GM12878 (cell line): ENCODE measurements at regions not wholly inside any gene's neighbourhood (a gene's known extent, or its start where the extent isn't known, plus 50 kb on each side); places are given as distances from the start of the nearest gene placed in this dataset.

Source experiments
- ATAC-seq: fragments of 200-7000 bp; cut with Tn5 transposase; 3 replicates; pipeline ENCODE4 v1.9.1; 2020; ENCODE audit warnings: mild to moderate bottlenecking, moderate library complexity
- BruUV-seq: library from RNA; stranded (reverse); fragments of 400-500 nt; replicated peaks from 2 replicates; lab custom pipeline; 2021; lab: Mats Ljungman, UMichigan
- CTCF ChIA-PET: fragments of 300-600 bp; sonication (Branson Sonifier 250); formaldehyde crosslinking; extraction: SDS; loops from one replicate; lab custom pipeline; 2021; ENCODE audit warnings: inconsistent platforms; lab: Yijun Ruan, JAX
- POLR2A ChIA-PET: fragments of 350-600 bp; formaldehyde crosslinking; extraction: SDS; loops from one replicate; lab custom pipeline; 2021; ENCODE audit warnings: inconsistent platforms; lab: Charles Lee
- RAD21 ChIA-PET: fragments of 300-600 bp; sonication (Branson Sonifier 250); formaldehyde crosslinking; loops from one replicate; lab custom pipeline; 2023; ENCODE audit warnings: antibody characterized with exemption; ENCODE audit not compliant: unreplicated experiment; lab: Charles Lee
- SMC1A ChIA-PET: fragments of 300-600 bp; sonication (Branson Sonifier 250); formaldehyde crosslinking; loops from one replicate; lab custom pipeline; 2023; ENCODE audit not compliant: unreplicated experiment, uncharacterized antibody; lab: Charles Lee
- DNase-seq: peaks from one replicate; pipeline ENCODE4 v3.0.0-alpha.2; 2011; ENCODE audit warnings: low read depth, low spot score
- FAIRE-seq: peaks from 3 replicates; lab custom pipeline; 2011; peaks lifted over from hg19 to GRCh38; lab: Jason Lieb, UNC
- H2AFZ ChIP-seq: 2 replicates; pipeline ENCODE4 v1.6.0; 2011; ENCODE audit warnings: low read depth, low read length, control low read depth; ENCODE audit not compliant: control insufficient read depth
- H3K27ac ChIP-seq: 2 replicates; pipeline ENCODE4 v1.5.1; 2011; ENCODE audit warnings: control low read depth; ENCODE audit not compliant: control insufficient read depth, insufficient read depth
- H3K27me3 ChIP-seq, 2 experiments: replicated peaks in 1 of 2; 2 replicates each; pipeline versions ENCODE4 v1.6.0 to v1.6.1; 2011; ENCODE audit warnings: low read length in 1 of 2; ENCODE audit not compliant: control insufficient read depth in 2 of 2, insufficient read depth in 2 of 2
- H3K36me3 ChIP-seq, 2 experiments: 2 replicates each; pipeline ENCODE4 v1.5.1; 2011; ENCODE audit warnings: low read length in 1 of 2; ENCODE audit not compliant: control insufficient read depth in 2 of 2, insufficient read depth in 2 of 2
- H3K4me1 ChIP-seq: 2 replicates; pipeline ENCODE4 v1.6.1; 2011; ENCODE audit warnings: mild to moderate bottlenecking, low read length, moderate library complexity, mixed read lengths; ENCODE audit not compliant: control insufficient read depth, insufficient read depth
- H3K4me2 ChIP-seq: 2 replicates; pipeline ENCODE4 v1.6.0; 2011; ENCODE audit warnings: control low read depth; ENCODE audit not compliant: control insufficient read depth, insufficient read depth
- H3K4me3 ChIP-seq: fragments of 200-600 bp; sonication (generic); 2 replicates; pipeline ENCODE4 v1.5.1; 2016
- H3K79me2 ChIP-seq: 2 replicates; pipeline ENCODE4 v1.6.0; 2011; ENCODE audit warnings: low read length; ENCODE audit not compliant: control insufficient read depth, insufficient read depth
- H3K9ac ChIP-seq: 2 replicates; pipeline ENCODE4 v1.8.0; 2011; ENCODE audit warnings: low read length, control low read depth, mixed read lengths; ENCODE audit not compliant: control insufficient read depth, insufficient read depth
- H3K9me3 ChIP-seq: replicated peaks from 3 replicates; pipeline ENCODE4 v1.5.1; 2011; ENCODE audit warnings: mild to moderate bottlenecking, low read length; ENCODE audit not compliant: control insufficient read depth, insufficient read depth
- H4K20me1 ChIP-seq: 2 replicates; pipeline ENCODE4 v1.6.0; 2011; ENCODE audit not compliant: control insufficient read depth, insufficient read depth
- CHD2 ChIP-seq: IDR thresholded peaks from 2 replicates; pipeline ENCODE4 v1.6.1; 2011; ENCODE audit warnings: low read depth, low read length, improper control_type of control experiment, borderline replicate concordance
- CUX1 ChIP-seq: IDR thresholded peaks from 2 replicates; pipeline ENCODE4 v1.6.1; 2012; ENCODE audit warnings: improper control_type of control experiment, low read depth, low read length; ENCODE audit not compliant: insufficient replicate concordance
- EED ChIP-seq: sonication (generic); IDR thresholded peaks from 2 replicates; pipeline ENCODE4 v1.6.1; 2016; ENCODE audit warnings: antibody characterized with exemption, low read depth
- IKZF2 ChIP-seq, 2 experiments: fragments of 450-650 bp; IDR thresholded peaks; 2 replicates each; pipeline ENCODE4 v1.6.1; 2017; ENCODE audit warnings: mild to moderate bottlenecking in 2 of 2, moderate library complexity in 2 of 2
- KLF5 ChIP-seq: fragments of 450-650 bp; IDR thresholded peaks from 2 replicates; pipeline ENCODE4 v1.6.1; 2014; ENCODE audit warnings: mild to moderate bottlenecking; ENCODE audit not compliant: partially characterized antibody
- MAX ChIP-seq: IDR thresholded peaks from 2 replicates; pipeline ENCODE4 v1.6.1; 2012; ENCODE audit warnings: low read depth, low read length, improper control_type of control experiment
- NKRF ChIP-seq: fragments of 450-650 bp; conservative IDR thresholded peaks from 2 replicates; pipeline ENCODE4 v1.6.1; 2017; ENCODE audit warnings: mild to moderate bottlenecking, moderate library complexity
- NR2C1 ChIP-seq: fragments of 450-650 bp; IDR thresholded peaks from 2 replicates; pipeline ENCODE4 v1.6.1; 2017; ENCODE audit warnings: antibody characterized with exemption, mild to moderate bottlenecking, moderate library complexity
- NRF1 ChIP-seq: conservative IDR thresholded peaks from 2 replicates; pipeline ENCODE4 v1.6.1; 2011; ENCODE audit warnings: mild to moderate bottlenecking, low read depth, low read length, improper control_type of control experiment
- RELA ChIP-seq: fragments of 450-650 bp; IDR thresholded peaks from 2 replicates; pipeline ENCODE4 v1.8.0; 2014; ENCODE audit warnings: borderline replicate concordance; ENCODE audit not compliant: partially characterized antibody
- SMARCA5 ChIP-seq: fragments of 450-650 bp; IDR thresholded peaks from 2 replicates; pipeline ENCODE4 v1.6.1; 2017; ENCODE audit warnings: mild to moderate bottlenecking
- TARDBP ChIP-seq: IDR thresholded peaks from 2 replicates; pipeline ENCODE4 v1.6.1; 2016; ENCODE audit warnings: borderline replicate concordance
- WGBS: methylation state at CpG from one replicate; pipeline ENCODE4 v1.1.6; 2016; ENCODE audit warnings: low lambda C conversion rate; ENCODE audit not compliant: insufficient replicate concordance, insufficient coverage; ENCODE audit errors: missing lambda C conversion rate; 5-methylcytosine and 5-hydroxymethylcytosine counted together
- in situ Hi-C: fragments of 300-500 bp; cut with MboI; formaldehyde crosslinking; loops from 9 replicates; pipeline ENCODE4 v1.14.3; 2018; ENCODE audit warnings: mixed read lengths
- intact Hi-C: fragments of 100-400 bp; cut with micrococcal nuclease; formaldehyde crosslinking; loops from one replicate; pipeline ENCODE4 v1.14.2; 2022; ENCODE audit not compliant: unreplicated experiment
- TF ChIP-seq, protein P1 (sequence below): fragments of 450-650 bp; IDR thresholded peaks from 2 replicates; pipeline ENCODE4 v1.6.1; 2016; ENCODE audit warnings: mild to moderate bottlenecking

- WGBS = 19% methylated on average over 2 of the region's 2 CpGs
- ChIA-PET RAD21 (no interaction called here), CTCF (no interaction called here), SMC1A (interaction anchor here (0.9 to 1.2 kb wide), 2 partner anchors 10 to 13 kb away, joined by 3 read pairs; no protein-coding TSS in a partner anchor), POLR2A (no interaction called here)
- H4K20me1 ChIP-seq = no peaks in the 10 kb centered on the region
- in situ Hi-C loops = no loop called here
- BruUV-seq = no TSS peak
- FAIRE-seq = no peak
- no peak for ATAC-seq
- no peak overlapping the region for H3K9ac ChIP-seq
- H3K4me1 ChIP-seq = no peaks in the 10 kb centered on the region
- TF ChIP-seq TARDBP (no peak), CHD2 (no peak), MAX (no peak), SMARCA5 (no peak), NR2C1 (no peak), RELA (no peak), CUX1 (no peak), EED (no peak), NKRF (no peak), NRF1 (no peak), KLF5 (no peak), IKZF2 (IDR thresholded peaks at IDR 0.05) (no peak)
- TF ChIP-seq, protein P1, sequence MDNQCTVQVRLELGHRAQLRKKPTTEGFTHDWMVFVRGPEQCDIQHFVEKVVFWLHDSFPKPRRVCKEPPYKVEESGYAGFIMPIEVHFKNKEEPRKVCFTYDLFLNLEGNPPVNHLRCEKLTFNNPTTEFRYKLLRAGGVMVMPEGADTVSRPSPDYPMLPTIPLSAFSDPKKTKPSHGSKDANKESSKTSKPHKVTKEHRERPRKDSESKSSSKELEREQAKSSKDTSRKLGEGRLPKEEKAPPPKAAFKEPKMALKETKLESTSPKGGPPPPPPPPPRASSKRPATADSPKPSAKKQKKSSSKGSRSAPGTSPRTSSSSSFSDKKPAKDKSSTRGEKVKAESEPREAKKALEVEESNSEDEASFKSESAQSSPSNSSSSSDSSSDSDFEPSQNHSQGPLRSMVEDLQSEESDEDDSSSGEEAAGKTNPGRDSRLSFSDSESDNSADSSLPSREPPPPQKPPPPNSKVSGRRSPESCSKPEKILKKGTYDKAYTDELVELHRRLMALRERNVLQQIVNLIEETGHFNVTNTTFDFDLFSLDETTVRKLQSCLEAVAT = no peak
- no peaks in the 10 kb centered on the region for H3K27me3 ChIP-seq
- no peak overlapping the region for H3K4me2 ChIP-seq
- no peak overlapping the region for H2AFZ ChIP-seq
- no peaks in the 10 kb centered on the region for H3K9me3 ChIP-seq
- H3K4me3 ChIP-seq = no peak overlapping the region
- no peak for DNase-seq
- no peaks in the 10 kb centered on the region for H3K79me2 ChIP-seq
- no peaks in the 10 kb centered on the region for H3K36me3 ChIP-seq
- H3K27ac ChIP-seq = no peak overlapping the region
- intact Hi-C loops = no loop called here
Observed at GRCh38 chr5:24916863-24917262, 272.1 kb upstream of the CDH10 start.
